H7 (cell line): ENCODE measurements at regions not wholly inside any gene's neighbourhood (a gene's known extent, or its start where the extent isn't known, plus 50 kb on each side); places are given as distances from the start of the nearest gene placed in this dataset.
"Not testable (repeated sequence)": the region's sequence is repeated elsewhere in the genome, so short reads cannot be mapped to it uniquely, and the experiment has no call there.

ENCODE experiments used
- DNase-seq: peaks from one replicate; pipeline ENCODE4 v3.0.0; 2012
- H3K27me3 ChIP-seq: 2 replicates; pipeline ENCODE4 v1.6.0; 2011; ENCODE audit warnings: mild to moderate bottlenecking, low read length; ENCODE audit not compliant: control insufficient read depth, insufficient read depth
- H3K36me3 ChIP-seq: replicated peaks from 2 replicates; pipeline ENCODE4 v1.5.1; 2011; ENCODE audit warnings: low read length; ENCODE audit not compliant: control insufficient read depth, insufficient read depth
- H3K4me3 ChIP-seq: 2 replicates; pipeline ENCODE4 v1.5.1; 2011; ENCODE audit warnings: low read depth, mild to moderate bottlenecking, control low read depth, low read length, moderate library complexity; ENCODE audit not compliant: insufficient read depth

- H3K4me3 ChIP-seq = no peak overlapping the region
- H3K27me3 ChIP-seq = no peaks in the 10 kb centered on the region
- DNase-seq = no peak
- no peaks in the 10 kb centered on the region for H3K36me3 ChIP-seq
Observed at GRCh38 chr2:128663371-128664050, 344.8 kb upstream of the HS6ST1 start.

GRCh38 chr2:128664499-128664971, 345.9 kb upstream of the HS6ST1 start:
- DNase-seq = peak; percentile 70
- H3K27me3 ChIP-seq = no peaks in the 10 kb centered on the region
- no peak overlapping the region for H3K4me3 ChIP-seq
- H3K36me3 ChIP-seq = no peaks in the 10 kb centered on the region

- Histone ChIP-seq H3K36me3 (no peaks in the 10 kb centered on the region), H3K4me3 (no peak overlapping the region), H3K27me3 (no peaks in the 10 kb centered on the region)
- DNase-seq = no peak
Observed at GRCh38 chr2:128665113-128665512, 346.4 kb upstream of the HS6ST1 start.

GRCh38 chr2:128666596-128666995, 347.9 kb upstream of the HS6ST1 start:
- H3K27me3 ChIP-seq = no peaks in the 10 kb centered on the region
- H3K4me3 ChIP-seq = no peak overlapping the region
- DNase-seq = no peak
- H3K36me3 ChIP-seq = no peaks in the 10 kb centered on the region

- no peaks in the 10 kb centered on the region for H3K36me3 ChIP-seq
- no peak overlapping the region for H3K4me3 ChIP-seq
- no peak for DNase-seq
- no peaks in the 10 kb centered on the region for H3K27me3 ChIP-seq
Observed at GRCh38 chr2:128667391-128667790, 348.7 kb upstream of the HS6ST1 start.

GRCh38 chr2:128668946-128669345, 350.3 kb upstream of the HS6ST1 start:
- Histone ChIP-seq H3K27me3 (no peaks in the 10 kb centered on the region), H3K36me3 (no peaks in the 10 kb centered on the region), H3K4me3 (no peak overlapping the region)
- DNase-seq = no peak

- no peaks in the 10 kb centered on the region for H3K27me3 ChIP-seq
- H3K4me3 ChIP-seq = no peak overlapping the region
- H3K36me3 ChIP-seq = no peaks in the 10 kb centered on the region
Observed at GRCh38 chr2:128670066-128670465, 351.4 kb upstream of the HS6ST1 start.

GRCh38 chr2:128671981-128672757, 353.5 kb upstream of the HS6ST1 start:
- not testable (repeated sequence) for H3K27me3 ChIP-seq

More at GRCh38 chr2:128670066-128670465, 351.4 kb upstream of the HS6ST1 start:
- no peak for DNase-seq

GRCh38 chr2:128679680-128680079, 361.0 kb upstream of the HS6ST1 start:
- DNase-seq, H3K27me3 ChIP-seq, H3K4me3 ChIP-seq, H3K36me3 ChIP-seq: not testable (repeated sequence)

More at GRCh38 chr2:128671981-128672757, 353.5 kb upstream of the HS6ST1 start:
- not testable (repeated sequence) for DNase-seq, H3K4me3 ChIP-seq, H3K36me3 ChIP-seq

- DNase-seq = peak; percentile 70
- Histone ChIP-seq H3K27me3 (no peaks in the 10 kb centered on the region), H3K36me3 (no peaks in the 10 kb centered on the region), H3K4me3 (no peak overlapping the region)
Observed at GRCh38 chr2:128681507-128681906, 362.8 kb upstream of the HS6ST1 start.

- H3K36me3 ChIP-seq = no peaks in the 10 kb centered on the region
- H3K4me3 ChIP-seq = no peak overlapping the region
- DNase-seq = no peak
- H3K27me3 ChIP-seq = no peaks in the 10 kb centered on the region
Observed at GRCh38 chr2:128682266-128682665, 363.6 kb upstream of the HS6ST1 start.

GRCh38 chr2:128682729-128683284, 364.1 kb upstream of the HS6ST1 start:
- no peaks in the 10 kb centered on the region for H3K27me3 ChIP-seq
- no peaks in the 10 kb centered on the region for H3K36me3 ChIP-seq
- no peak overlapping the region for H3K4me3 ChIP-seq
- no peak for DNase-seq

GRCh38 chr2:128684523-128684922, 365.9 kb upstream of the HS6ST1 start:
- Histone ChIP-seq H3K27me3 (no peaks in the 10 kb centered on the region), H3K4me3 (no peak overlapping the region), H3K36me3 (no peaks in the 10 kb centered on the region)
- DNase-seq = no peak

- Histone ChIP-seq H3K4me3 (no peak overlapping the region), H3K27me3 (no peaks in the 10 kb centered on the region), H3K36me3 (no peaks in the 10 kb centered on the region)
- no peak for DNase-seq
Observed at GRCh38 chr2:128685841-128686496, 367.3 kb upstream of the HS6ST1 start.
